Tibial nerve (tissue), 4 donors: ENCODE measurements at regions not wholly inside any gene's neighbourhood (a gene's known extent, or its start where the extent isn't known, plus 50 kb on each side); places are given as distances from the start of the nearest gene placed in this dataset.

ENCODE experiments used
- EP300 ChIP-seq, 2 donors: sonication (generic); formaldehyde crosslinking; IDR thresholded peaks; one replicate each; pipeline ENCODE4 v1.6.1; 2017; ENCODE audit warnings: antibody characterized with exemption in 2 of 2, mild to moderate bottlenecking in 1 of 2
- POLR2A ChIP-seq, 2 donors: fragments of 450-650 bp; IDR thresholded peaks; one replicate each; pipeline ENCODE4 v1.6.1; 2017; ENCODE audit warnings: antibody characterized with exemption in 2 of 2, mild to moderate bottlenecking in 2 of 2, moderate library complexity in 2 of 2
- TF ChIP-seq, protein P1 (sequence below), 5 experiments: fragments of 200-600 bp in 3 of 5; fragments of 450-650 bp in 2 of 5; sonication (generic) in 3 of 5; IDR thresholded peaks; one replicate each; pipeline ENCODE4 v1.5.1; 2016 to 2019; ENCODE audit warnings: antibody characterized with exemption in 5 of 5, mild to moderate bottlenecking in 3 of 5, moderate library complexity in 2 of 5

DNA sequence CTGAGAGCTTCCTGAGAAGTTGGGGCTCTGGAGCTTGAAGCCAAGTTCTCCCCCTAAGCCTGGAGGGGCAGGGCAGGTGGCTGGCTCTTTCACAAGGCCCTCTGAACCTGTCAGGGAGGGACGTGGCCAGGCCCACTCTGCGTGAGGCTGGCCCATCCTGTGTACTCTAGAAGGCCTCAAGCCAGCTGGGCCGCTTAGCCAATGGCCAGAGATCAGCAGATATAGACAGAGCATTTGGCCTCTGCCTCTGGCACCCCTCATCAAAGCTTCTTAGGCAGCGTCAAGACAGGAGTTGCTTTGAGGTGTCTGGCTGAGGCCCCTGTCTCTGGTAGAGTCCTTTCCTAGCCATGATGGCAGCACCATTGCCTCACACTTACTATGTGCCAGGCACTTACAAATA, 105.6 kb downstream of the FGF18 start:
- TF ChIP-seq, protein P1, sequence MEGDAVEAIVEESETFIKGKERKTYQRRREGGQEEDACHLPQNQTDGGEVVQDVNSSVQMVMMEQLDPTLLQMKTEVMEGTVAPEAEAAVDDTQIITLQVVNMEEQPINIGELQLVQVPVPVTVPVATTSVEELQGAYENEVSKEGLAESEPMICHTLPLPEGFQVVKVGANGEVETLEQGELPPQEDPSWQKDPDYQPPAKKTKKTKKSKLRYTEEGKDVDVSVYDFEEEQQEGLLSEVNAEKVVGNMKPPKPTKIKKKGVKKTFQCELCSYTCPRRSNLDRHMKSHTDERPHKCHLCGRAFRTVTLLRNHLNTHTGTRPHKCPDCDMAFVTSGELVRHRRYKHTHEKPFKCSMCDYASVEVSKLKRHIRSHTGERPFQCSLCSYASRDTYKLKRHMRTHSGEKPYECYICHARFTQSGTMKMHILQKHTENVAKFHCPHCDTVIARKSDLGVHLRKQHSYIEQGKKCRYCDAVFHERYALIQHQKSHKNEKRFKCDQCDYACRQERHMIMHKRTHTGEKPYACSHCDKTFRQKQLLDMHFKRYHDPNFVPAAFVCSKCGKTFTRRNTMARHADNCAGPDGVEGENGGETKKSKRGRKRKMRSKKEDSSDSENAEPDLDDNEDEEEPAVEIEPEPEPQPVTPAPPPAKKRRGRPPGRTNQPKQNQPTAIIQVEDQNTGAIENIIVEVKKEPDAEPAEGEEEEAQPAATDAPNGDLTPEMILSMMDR (IDR thresholded peaks at IDR 0.05), result no peak
- no peak for TF ChIP-seq POLR2A (IDR thresholded peaks at IDR 0.05)
- no peak for TF ChIP-seq EP300 (IDR thresholded peaks at IDR 0.05)
